Adrenal gland (tissue), 5 donors: ENCODE measurements at regions not wholly inside any gene's neighbourhood (a gene's known extent, or its start where the extent isn't known, plus 50 kb on each side); places are given as distances from the start of the nearest gene placed in this dataset.

Experiments
- POLR2A ChIP-seq, 2 donors: fragments of 450-650 bp; IDR thresholded peaks; one replicate each; pipeline ENCODE4 v1.6.1; 2017; ENCODE audit warnings: antibody characterized with exemption in 2 of 2, mild to moderate bottlenecking in 2 of 2, moderate library complexity in 1 of 2
- TF ChIP-seq, protein P1 (sequence below), 6 experiments: fragments of 450-650 bp in 4 of 6; fragments of 200-600 bp in 2 of 6; sonication (generic) in 1 of 6; IDR thresholded peaks; 1 replicate in 5 of 6; 2 replicates in 1 of 6; pipeline versions ENCODE4 v1.5.1 to v1.8.0; 2016 to 2021; ENCODE audit warnings: antibody characterized with exemption in 6 of 6, mild to moderate bottlenecking in 2 of 6, moderate library complexity in 1 of 6
- donor health status: DM: no; HTN: no; CAD: no.

GRCh38 chr6:113642001-113642713 is 215.0 kb upstream of the MARCKS start:
- TF ChIP-seq, protein P1, sequence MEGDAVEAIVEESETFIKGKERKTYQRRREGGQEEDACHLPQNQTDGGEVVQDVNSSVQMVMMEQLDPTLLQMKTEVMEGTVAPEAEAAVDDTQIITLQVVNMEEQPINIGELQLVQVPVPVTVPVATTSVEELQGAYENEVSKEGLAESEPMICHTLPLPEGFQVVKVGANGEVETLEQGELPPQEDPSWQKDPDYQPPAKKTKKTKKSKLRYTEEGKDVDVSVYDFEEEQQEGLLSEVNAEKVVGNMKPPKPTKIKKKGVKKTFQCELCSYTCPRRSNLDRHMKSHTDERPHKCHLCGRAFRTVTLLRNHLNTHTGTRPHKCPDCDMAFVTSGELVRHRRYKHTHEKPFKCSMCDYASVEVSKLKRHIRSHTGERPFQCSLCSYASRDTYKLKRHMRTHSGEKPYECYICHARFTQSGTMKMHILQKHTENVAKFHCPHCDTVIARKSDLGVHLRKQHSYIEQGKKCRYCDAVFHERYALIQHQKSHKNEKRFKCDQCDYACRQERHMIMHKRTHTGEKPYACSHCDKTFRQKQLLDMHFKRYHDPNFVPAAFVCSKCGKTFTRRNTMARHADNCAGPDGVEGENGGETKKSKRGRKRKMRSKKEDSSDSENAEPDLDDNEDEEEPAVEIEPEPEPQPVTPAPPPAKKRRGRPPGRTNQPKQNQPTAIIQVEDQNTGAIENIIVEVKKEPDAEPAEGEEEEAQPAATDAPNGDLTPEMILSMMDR (IDR thresholded peaks at IDR 0.05), result no peak
- TF ChIP-seq POLR2A (IDR thresholded peaks at IDR 0.05), result no peak
